ENCODE measurements at regions not wholly inside any gene's neighbourhood (a gene's known extent, or its start where the extent isn't known, plus 50 kb on each side); places are given as distances from the start of the nearest gene placed in this dataset.
A peak's percentile ranks its signal among the peaks of the same experiment; 100 is the strongest.
"Not testable (repeated sequence)": the region's sequence is repeated elsewhere in the genome, so short reads cannot be mapped to it uniquely, and the experiment has no call there.

DNA sequence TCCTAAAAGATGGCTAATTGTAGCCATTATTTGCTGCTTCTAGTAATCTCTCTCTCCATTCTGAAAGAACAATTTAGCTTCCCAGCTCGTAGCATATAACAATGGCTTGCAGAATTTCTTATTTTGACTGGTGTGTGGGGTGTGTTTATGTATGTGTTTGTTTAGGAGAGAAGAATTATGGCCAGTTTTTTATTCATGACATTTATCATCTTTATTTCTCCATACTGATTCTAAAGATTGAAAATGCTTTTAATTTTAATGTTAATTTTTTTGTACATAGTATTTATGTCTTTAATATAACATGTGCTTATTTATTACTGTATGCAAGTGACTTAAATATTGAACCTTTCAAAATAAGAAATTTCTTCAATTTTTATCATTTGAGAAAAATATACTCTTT lies 115.8 kb upstream of the TMTC4 start:
- intact Hi-C loops (cut with DNase I) = no loop called here
- ATAC-seq = no peak

DNA sequence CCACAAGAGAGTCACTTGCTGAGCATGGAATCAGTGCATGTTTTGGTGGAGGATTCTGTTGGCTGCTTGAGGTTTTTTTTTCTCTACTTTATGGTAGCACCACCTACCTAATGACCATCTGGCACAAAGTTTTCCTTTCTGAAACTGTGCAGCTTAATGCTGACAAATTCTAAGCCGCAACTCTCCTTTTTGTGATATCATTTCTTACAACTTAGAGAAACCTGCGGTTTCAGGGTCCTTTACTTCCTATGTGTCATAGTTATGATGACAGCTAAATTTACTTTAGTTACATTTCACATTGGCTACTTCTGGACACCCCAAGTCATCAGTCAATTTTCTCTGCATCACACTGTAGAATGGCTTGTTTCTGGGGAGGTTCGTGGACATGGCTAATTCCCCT lies 115.4 kb upstream of the TMTC4 start:
- intact Hi-C loops (cut with DNase I) = no loop called here
- ATAC-seq = no peak
- DNase-seq = no peak

More for the DNA sequence above, 115.8 kb upstream of the TMTC4 start:
- DNase-seq = no peak

GRCh38 chr13:100789481-100789880 lies 114.9 kb upstream of the TMTC4 start:
- ATAC-seq (peak in 1 of 2 donors; percentile 17), DNase-seq (no peak)
- intact Hi-C loops (cut with DNase I) = no loop called here

DNA sequence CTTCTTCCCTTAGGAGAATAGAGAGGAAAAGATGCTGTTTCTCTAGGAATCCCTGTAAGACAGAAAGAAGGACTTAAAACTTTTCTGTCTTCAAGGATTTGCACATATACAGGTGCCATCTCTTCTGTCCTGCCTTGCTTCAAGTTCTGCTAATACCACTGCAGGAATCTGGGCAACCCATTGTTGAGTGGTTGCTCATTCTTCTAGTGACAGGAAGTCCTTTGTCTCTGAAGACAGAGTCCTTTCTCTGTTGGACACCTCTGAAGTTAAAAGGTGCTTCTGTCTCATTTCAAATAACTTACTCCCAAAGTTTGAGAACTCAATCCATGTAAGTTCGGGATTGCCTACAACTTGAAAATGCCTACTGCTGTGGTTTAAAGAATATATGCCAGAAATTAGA lies 114.4 kb upstream of the TMTC4 start:
- intact Hi-C loops (cut with DNase I) = no loop called here
- DNase-seq (no peak), ATAC-seq (no peak)

GRCh38 chr13:100788540-100788939 lies 113.9 kb upstream of the TMTC4 start:
- no peak for ATAC-seq
- DNase-seq = no peak
- intact Hi-C loops (cut with DNase I) = no loop called here

GRCh38 chr13:100787899-100788298 lies 113.3 kb upstream of the TMTC4 start:
- DNase-seq (no peak), ATAC-seq (no peak)
- intact Hi-C loops (cut with DNase I) = no loop called here

GRCh38 chr13:100776686-100777085 lies 102.1 kb upstream of the TMTC4 start:
- intact Hi-C loops (cut with DNase I); ATAC-seq; DNase-seq: not testable (repeated sequence)

DNA sequence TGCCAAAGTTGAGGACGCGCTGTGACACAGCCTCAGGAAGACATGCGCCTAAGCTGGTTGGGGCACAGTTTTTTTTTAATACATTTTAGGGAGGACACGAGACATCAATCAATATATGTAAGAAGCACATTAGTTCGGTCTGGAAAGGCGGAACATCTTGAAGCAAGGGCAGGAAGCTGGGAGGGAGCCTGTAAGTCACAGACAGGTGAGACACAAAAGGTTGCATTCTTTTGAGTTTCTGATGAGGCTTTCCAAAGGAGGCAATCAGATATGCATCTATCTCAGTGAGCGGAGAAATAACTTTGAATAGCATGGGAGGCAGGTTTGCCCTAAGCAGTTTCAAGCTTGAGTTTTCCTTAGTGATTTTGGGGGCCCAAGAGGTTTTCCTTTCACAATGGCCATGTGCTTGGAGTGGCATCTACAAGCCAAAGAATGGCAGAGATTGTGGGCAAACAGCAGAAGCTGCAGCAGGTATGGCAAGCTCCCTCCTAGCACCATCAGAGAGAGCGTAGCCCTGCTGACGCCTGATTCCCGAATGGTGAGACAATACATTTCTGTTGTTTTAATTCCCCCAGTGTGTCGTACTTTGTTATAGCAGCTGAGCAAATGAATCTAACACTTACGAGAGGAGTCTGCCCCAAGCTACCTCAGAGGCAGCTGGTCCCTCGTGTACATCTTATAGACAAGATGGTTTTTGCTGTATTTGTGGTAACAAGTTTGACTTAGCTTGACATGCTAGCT lies 99.5 kb upstream of the TMTC4 start:
- intact Hi-C loops (cut with DNase I) = no loop called here
- DNase-seq (no peak), ATAC-seq (no peak)

- ATAC-seq = no peak
- intact Hi-C loops (cut with DNase I) = no loop called here
- no peak for DNase-seq
Measured at GRCh38 chr13:100773429-100773828, 98.8 kb upstream of the TMTC4 start.

GRCh38 chr13:100767192-100767591 lies 92.6 kb upstream of the TMTC4 start:
- DNase-seq (no peak), ATAC-seq (no peak)
- intact Hi-C loops (cut with DNase I) = no loop called here

DNA sequence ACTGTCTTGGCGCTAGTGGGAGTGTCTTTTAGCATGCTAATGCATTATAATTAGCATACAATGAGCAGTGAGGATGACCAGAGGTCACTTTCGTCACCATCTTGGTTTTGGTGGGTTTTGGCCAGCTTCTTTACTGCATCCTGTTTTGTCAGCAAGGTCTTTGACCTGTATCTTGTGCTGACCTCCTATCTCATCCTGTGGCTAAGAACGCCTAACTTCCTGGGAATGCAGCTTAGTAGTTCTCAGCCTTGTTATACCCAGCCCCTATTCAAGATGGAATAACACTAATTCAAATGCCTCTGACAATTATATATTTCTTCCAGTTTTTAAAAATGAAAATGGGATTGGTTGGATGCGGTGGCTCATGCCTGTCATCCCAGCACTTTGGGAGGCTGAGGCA lies 92.0 kb upstream of the TMTC4 start:
- DNase-seq; intact Hi-C loops (cut with DNase I); ATAC-seq: not testable (repeated sequence)

GRCh38 chr13:100764937-100765336 lies 90.3 kb upstream of the TMTC4 start:
- DNase-seq = no peak
- no peak for ATAC-seq
- intact Hi-C loops (cut with DNase I) = no loop called here

DNA sequence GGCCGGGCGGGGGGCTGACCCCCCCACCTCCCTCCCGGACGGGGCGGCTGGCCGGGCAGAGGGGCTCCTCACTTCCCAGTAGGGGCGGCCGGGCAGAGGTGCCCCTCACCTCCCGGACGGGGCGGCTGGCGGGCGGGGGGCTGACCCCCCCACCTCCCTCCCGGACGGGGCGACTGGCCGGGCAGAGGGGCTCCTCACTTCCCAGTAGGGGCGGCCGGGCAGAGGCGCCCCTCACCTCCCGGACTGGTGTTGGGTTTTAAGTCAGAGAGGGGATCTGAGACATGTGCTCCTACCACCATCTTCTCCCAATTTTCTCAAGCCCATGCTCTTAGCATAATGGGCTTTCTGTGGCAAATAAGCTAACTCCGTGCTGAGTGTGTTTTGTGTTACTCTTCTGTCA lies 87.5 kb upstream of the TMTC4 start:
- intact Hi-C loops (cut with DNase I); DNase-seq; ATAC-seq: not testable (repeated sequence)

GRCh38 chr13:100755891-100756290 lies 81.3 kb upstream of the TMTC4 start:
- ATAC-seq (no peak), DNase-seq (no peak)
- intact Hi-C loops (cut with DNase I) = no loop called here

DNA sequence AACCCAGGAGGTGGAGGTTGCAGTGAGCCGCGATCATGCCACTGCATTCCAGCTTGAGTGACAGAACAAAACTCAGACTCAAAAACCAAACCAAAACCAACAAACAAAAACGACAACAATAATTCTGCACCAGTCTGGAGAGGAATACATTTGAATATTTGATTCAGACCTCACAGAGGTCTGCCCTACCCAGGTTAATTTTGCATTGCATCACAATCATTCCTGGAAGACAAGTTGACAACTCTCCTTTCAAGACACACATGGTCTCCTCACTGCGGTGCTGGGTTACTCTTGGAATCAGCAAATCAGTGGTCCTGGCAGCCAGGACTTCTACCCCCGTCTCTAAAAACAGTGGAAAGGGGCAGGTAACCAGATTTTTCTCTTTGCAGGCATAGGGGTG lies 79.9 kb upstream of the TMTC4 start:
- DNase-seq (no peak), ATAC-seq (no peak)
- intact Hi-C loops (cut with DNase I) = no loop called here

- intact Hi-C loops (cut with DNase I) = no loop called here
Measured at GRCh38 chr13:100753376-100753775, 78.8 kb upstream of the TMTC4 start.

DNA sequence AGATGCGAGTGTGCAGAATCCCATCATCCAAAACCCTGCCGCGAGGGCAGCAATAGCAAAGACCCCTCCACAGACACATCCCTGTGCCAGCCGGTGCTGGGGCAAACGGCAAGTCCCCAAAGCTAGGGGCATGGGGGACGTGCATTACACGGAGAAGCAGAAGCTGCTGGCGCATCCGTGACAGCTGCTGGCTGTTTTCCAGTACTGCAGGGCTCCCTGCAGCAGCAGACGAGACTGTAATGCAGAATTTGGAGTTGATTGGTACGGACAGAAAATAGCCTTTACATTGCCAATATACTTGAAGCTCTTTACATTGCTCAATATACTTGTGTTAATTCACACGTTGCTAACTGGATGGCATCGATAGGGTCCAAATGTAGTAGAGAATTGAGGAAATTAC lies 77.2 kb upstream of the TMTC4 start:
- ATAC-seq (no peak), DNase-seq (no peak)
- intact Hi-C loops (cut with DNase I) = no loop called here

More at GRCh38 chr13:100753376-100753775, 78.8 kb upstream of the TMTC4 start:
- ATAC-seq = no peak
- DNase-seq = no peak

- ATAC-seq = no peak
- intact Hi-C loops (cut with DNase I) = no loop called here
- no peak for DNase-seq
Measured at GRCh38 chr13:100746953-100747683, 72.5 kb upstream of the TMTC4 start.

- ATAC-seq (no peak), DNase-seq (no peak)
- intact Hi-C loops (cut with DNase I) = no loop called here
Measured at GRCh38 chr13:100738176-100738855, 63.7 kb upstream of the TMTC4 start.

DNA sequence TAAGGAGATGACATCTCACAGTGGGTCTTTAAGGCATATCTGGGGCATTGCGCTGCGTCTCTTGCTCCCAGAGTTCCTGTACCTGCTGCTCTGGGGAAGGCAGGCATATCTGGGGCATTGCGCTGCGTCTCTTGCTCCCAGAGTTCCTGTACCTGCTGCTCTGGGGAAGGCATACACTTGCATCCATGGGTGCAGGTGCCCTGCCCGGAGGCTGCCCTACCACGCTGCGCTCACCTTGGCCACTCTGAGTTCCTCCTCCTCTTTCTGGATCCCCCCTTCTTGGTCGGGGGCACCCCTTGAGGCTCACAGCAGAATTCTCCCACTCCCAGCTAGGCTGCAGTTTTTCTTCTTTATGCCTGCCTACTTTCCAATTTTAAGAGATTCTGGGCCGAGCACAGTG lies 60.9 kb upstream of the TMTC4 start:
- DNase-seq = no peak
- no peak for ATAC-seq
- intact Hi-C loops (cut with DNase I) = no loop called here
